ENCODE measurements at regions not wholly inside any gene's neighbourhood (a gene's known extent, or its start where the extent isn't known, plus 50 kb on each side); places are given as distances from the start of the nearest gene placed in this dataset.
"Not testable (repeated sequence)": the region's sequence is repeated elsewhere in the genome, so short reads cannot be mapped to it uniquely, and the experiment has no call there.

DNA sequence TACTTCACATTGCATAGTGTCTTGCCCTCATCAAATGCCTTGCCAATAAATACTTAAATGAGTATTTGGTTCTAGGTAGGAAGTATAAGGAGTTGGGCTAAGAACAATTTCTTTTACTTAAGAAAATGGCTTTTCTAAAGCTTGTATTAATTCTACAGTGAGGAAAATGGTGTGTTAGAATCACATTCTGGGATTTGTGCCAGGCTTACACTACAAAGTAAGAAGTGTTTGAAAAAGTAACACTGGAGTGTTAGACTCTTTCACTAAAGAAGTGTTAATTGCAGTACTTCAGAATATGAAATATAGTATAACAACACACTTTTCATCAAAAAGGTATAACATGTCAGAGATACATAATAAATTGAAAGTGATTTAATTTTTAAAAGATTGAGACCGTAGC, 328.7 kb downstream of the C3orf38 start:
- DNase-seq (no peak), ATAC-seq (no peak)
- H3K4me1 ChIP-seq: no peaks in the 10 kb centered on the region
- H3K27ac ChIP-seq: no peak overlapping the region
- intact Hi-C loops (cut with DNase I): no loop called here
- H3K4me3 ChIP-seq: no peak overlapping the region
- 0 to 35% methylated on average over 1 of the region's 1 CpG for WGBS, 2 donors
- H3K36me3 ChIP-seq (replicated peaks in 1 of 2; ENCODE audit: insufficient read depth in 1 of 2, low read depth in 2 of 2): no peaks in the 10 kb centered on the region
- no peaks in the 10 kb centered on the region for H3K27me3 ChIP-seq
- TF ChIP-seq, protein P1, sequence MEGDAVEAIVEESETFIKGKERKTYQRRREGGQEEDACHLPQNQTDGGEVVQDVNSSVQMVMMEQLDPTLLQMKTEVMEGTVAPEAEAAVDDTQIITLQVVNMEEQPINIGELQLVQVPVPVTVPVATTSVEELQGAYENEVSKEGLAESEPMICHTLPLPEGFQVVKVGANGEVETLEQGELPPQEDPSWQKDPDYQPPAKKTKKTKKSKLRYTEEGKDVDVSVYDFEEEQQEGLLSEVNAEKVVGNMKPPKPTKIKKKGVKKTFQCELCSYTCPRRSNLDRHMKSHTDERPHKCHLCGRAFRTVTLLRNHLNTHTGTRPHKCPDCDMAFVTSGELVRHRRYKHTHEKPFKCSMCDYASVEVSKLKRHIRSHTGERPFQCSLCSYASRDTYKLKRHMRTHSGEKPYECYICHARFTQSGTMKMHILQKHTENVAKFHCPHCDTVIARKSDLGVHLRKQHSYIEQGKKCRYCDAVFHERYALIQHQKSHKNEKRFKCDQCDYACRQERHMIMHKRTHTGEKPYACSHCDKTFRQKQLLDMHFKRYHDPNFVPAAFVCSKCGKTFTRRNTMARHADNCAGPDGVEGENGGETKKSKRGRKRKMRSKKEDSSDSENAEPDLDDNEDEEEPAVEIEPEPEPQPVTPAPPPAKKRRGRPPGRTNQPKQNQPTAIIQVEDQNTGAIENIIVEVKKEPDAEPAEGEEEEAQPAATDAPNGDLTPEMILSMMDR (IDR thresholded peaks at IDR 0.05): no peak
- TF ChIP-seq POLR2A (IDR thresholded peaks at IDR 0.05): no peak
- no peaks in the 10 kb centered on the region for H3K9me3 ChIP-seq

GRCh38 chr3:88480822-88481221, 331.1 kb downstream of the C3orf38 start:
- no peak overlapping the region for H3K4me3 ChIP-seq
- intact Hi-C loops (cut with DNase I): no loop called here
- H3K9me3 ChIP-seq: no peaks in the 10 kb centered on the region
- no peaks in the 10 kb centered on the region for H3K36me3 ChIP-seq (replicated peaks in 1 of 2; ENCODE audit: insufficient read depth in 1 of 2, low read depth in 2 of 2)
- TF ChIP-seq POLR2A (IDR thresholded peaks at IDR 0.05): no peak
- TF ChIP-seq, protein P1 (IDR thresholded peaks at IDR 0.05): no peak
- no peaks in the 10 kb centered on the region for H3K4me1 ChIP-seq
- ATAC-seq: no peak
- H3K27ac ChIP-seq: no peak overlapping the region
- WGBS, 2 donors: 47 to 53% methylated on average over 3 of the region's 3 CpGs
- DNase-seq: no peak
- no peaks in the 10 kb centered on the region for H3K27me3 ChIP-seq

DNA sequence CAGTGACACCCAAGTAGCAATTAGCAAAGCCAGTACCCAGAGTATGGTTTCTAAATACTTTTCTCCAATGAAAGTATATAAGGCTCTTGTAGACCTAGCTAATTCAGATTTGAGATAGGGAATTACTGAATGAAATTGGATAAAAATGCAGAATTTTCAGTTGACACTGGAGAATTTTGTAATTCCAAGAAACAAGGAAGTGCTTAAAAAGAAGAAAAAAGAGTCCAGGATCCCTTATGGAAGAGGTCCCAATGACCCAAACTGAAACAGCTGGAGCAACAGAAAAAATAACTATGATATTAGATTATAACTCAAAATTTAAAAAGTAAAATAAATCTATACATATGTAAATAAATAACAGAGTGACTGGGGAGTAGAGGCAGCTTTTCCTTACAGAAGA, 335.2 kb downstream of the C3orf38 start:
- no peaks in the 10 kb centered on the region for H3K36me3 ChIP-seq (replicated peaks in 1 of 2; ENCODE audit: insufficient read depth in 1 of 2, low read depth in 2 of 2)
- no peak for TF ChIP-seq POLR2A (IDR thresholded peaks at IDR 0.05)
- ATAC-seq: no peak
- no peaks in the 10 kb centered on the region for H3K27me3 ChIP-seq
- intact Hi-C loops (cut with DNase I): no loop called here
- H3K4me1 ChIP-seq: no peaks in the 10 kb centered on the region
- no peak overlapping the region for H3K27ac ChIP-seq
- H3K4me3 ChIP-seq: no peak overlapping the region
- H3K9me3 ChIP-seq: no peaks in the 10 kb centered on the region
- no peak for DNase-seq

GRCh38 chr3:88508818-88509217, 359.1 kb downstream of the C3orf38 start:
- H3K27ac ChIP-seq, DNase-seq: not testable (repeated sequence)
- WGBS, 2 donors: 92 to 93% methylated on average over 14 to 15 of the region's 15 CpGs

GRCh38 chr3:88509582-88509981, 359.8 kb downstream of the C3orf38 start:
- no peaks in the 10 kb centered on the region for H3K27me3 ChIP-seq
- DNase-seq (no peak), ATAC-seq (no peak)
- WGBS, 2 donors: 49 to 53% methylated on average over 3 of the region's 3 CpGs
- H3K4me1 ChIP-seq: no peaks in the 10 kb centered on the region
- no peak overlapping the region for H3K4me3 ChIP-seq
- no peak overlapping the region for H3K27ac ChIP-seq
- no peaks in the 10 kb centered on the region for H3K36me3 ChIP-seq (replicated peaks in 1 of 2; ENCODE audit: insufficient read depth in 1 of 2, low read depth in 2 of 2)
- no peaks in the 10 kb centered on the region for H3K9me3 ChIP-seq
- intact Hi-C loops (cut with DNase I): no loop called here
- TF ChIP-seq POLR2A (IDR thresholded peaks at IDR 0.05): no peak
- TF ChIP-seq, protein P1 (IDR thresholded peaks at IDR 0.05): no peak

More at GRCh38 chr3:88508818-88509217, 359.1 kb downstream of the C3orf38 start:
- H3K36me3 ChIP-seq (replicated peaks in 1 of 2; ENCODE audit: insufficient read depth in 1 of 2, low read depth in 2 of 2); H3K4me1 ChIP-seq; H3K9me3 ChIP-seq; ATAC-seq; intact Hi-C loops (cut with DNase I); H3K4me3 ChIP-seq; H3K27me3 ChIP-seq: not testable (repeated sequence)

DNA sequence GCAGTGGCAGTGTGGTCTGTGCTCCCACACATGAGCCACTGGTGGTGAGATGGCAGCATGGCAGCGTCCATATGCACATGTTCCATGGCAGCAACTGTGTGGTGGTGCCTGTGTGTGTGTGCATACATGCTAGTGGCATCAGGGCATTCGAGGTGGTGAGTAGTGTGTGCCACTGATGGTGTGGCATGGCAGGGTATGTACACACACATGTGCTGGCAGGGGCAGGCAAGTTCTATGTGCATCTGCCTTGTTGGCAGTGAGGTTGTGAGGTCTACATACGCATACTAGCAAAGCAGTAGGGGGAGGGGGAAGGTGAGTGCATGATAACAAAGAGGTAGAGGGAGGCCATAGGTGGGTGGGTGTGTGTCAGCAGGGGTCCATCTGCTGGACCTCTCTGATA, 378.7 kb downstream of the C3orf38 start:
- intact Hi-C loops (cut with DNase I): no loop called here
- no peaks in the 10 kb centered on the region for H3K4me1 ChIP-seq
- H3K27ac ChIP-seq: no peak overlapping the region
- ATAC-seq (no peak), DNase-seq (no peak)
- no peaks in the 10 kb centered on the region for H3K9me3 ChIP-seq
- WGBS, 2 donors: 61 to 79% methylated on average over 2 to 3 of the region's 3 CpGs
- TF ChIP-seq, protein P1 (IDR thresholded peaks at IDR 0.05): no peak
- H3K36me3 ChIP-seq (replicated peaks in 1 of 2; ENCODE audit: insufficient read depth in 1 of 2, low read depth in 2 of 2): no peaks in the 10 kb centered on the region
- H3K27me3 ChIP-seq: no peaks in the 10 kb centered on the region
- H3K4me3 ChIP-seq: no peak overlapping the region
